H1 (cell line): ENCODE measurements at regions not wholly inside any gene's neighbourhood (a gene's known extent, or its start where the extent isn't known, plus 50 kb on each side); places are given as distances from the start of the nearest gene placed in this dataset.

Experiments used
- CTCF ChIA-PET: fragments of 300-600 bp; sonication (Branson Sonifier 250); formaldehyde crosslinking; loops from one replicate; lab custom pipeline; 2021; ENCODE audit not compliant: partially characterized antibody; lab: Charles Lee
- POLR2A ChIA-PET: fragments of 300-600 bp; sonication (Branson Sonifier 250); formaldehyde crosslinking; loops from one replicate; lab custom pipeline; 2021; ENCODE audit warnings: inconsistent platforms; ENCODE audit not compliant: partially characterized antibody; lab: Charles Lee
- DNase-seq, 2 experiments: peaks; one replicate each; pipeline versions ENCODE4 v3.0.0 to v3.0.0-alpha.2; 2010 to 2022; ENCODE audit warnings: low spot score in 2 of 2, low read depth in 1 of 2, mixed read lengths in 1 of 2
- FAIRE-seq: peaks from 2 replicates; lab custom pipeline; 2011; peaks lifted over from hg19 to GRCh38; lab: Jason Lieb, UNC
- H2AFZ ChIP-seq: 2 replicates; pipeline ENCODE4 v1.8.1; 2012; ENCODE audit warnings: low read length, inconsistent platforms
- H2AK5ac ChIP-seq: 2 replicates; pipeline ENCODE4 v1.6.1; 2013; ENCODE audit warnings: low read depth, low read length
- H2BK120ac ChIP-seq: replicated peaks from 2 replicates; pipeline ENCODE3; 2013; ENCODE audit warnings: low read depth, low read length, inconsistent platforms
- H2BK12ac ChIP-seq: 2 replicates; pipeline ENCODE4 v1.6.1; 2013; ENCODE audit warnings: low read depth, low read length
- H2BK15ac ChIP-seq: 2 replicates; pipeline ENCODE4 v1.6.1; 2013; ENCODE audit warnings: low read length
- H2BK20ac ChIP-seq: 2 replicates; pipeline ENCODE4 v1.6.1; 2013; ENCODE audit warnings: low read length
- H2BK5ac ChIP-seq: 2 replicates; pipeline ENCODE4 v1.6.1; 2013; ENCODE audit warnings: low read depth, low read length
- H3K14ac ChIP-seq: 2 replicates; pipeline ENCODE4 v1.6.1; 2013; ENCODE audit warnings: inconsistent platforms; ENCODE audit not compliant: insufficient read length
- H3K18ac ChIP-seq: 2 replicates; pipeline ENCODE4 v1.6.1; 2013; ENCODE audit warnings: low read length; ENCODE audit errors: extremely low read depth
- H3K23ac ChIP-seq: 2 replicates; pipeline ENCODE4 v1.6.1; 2013; ENCODE audit warnings: inconsistent platforms; ENCODE audit not compliant: insufficient read length
- H3K23me2 ChIP-seq: 2 replicates; pipeline ENCODE4 v1.6.1; 2013; ENCODE audit warnings: low read depth, low read length
- H3K27ac ChIP-seq: 2 replicates; pipeline ENCODE4 v1.6.1; 2011; ENCODE audit warnings: low read depth, low read length, inconsistent platforms
- H3K27me3 ChIP-seq, 4 experiments: replicated peaks in 1 of 4; 1 replicate in 1 of 4; 2 replicates in 3 of 4; pipeline versions ENCODE4 v1.6.1 to v1.8.1; 2011 to 2013; ENCODE audit warnings: low read length in 3 of 4, mild to moderate bottlenecking in 3 of 4, inconsistent platforms in 2 of 4, mixed read lengths in 2 of 4, moderate library complexity in 1 of 4; ENCODE audit not compliant: control insufficient read depth in 3 of 4, insufficient read depth in 3 of 4; ENCODE audit errors: extremely low read depth in 1 of 4
- H3K36me3 ChIP-seq, 4 experiments: 2 replicates each; pipeline versions ENCODE4 v1.6.1 to v1.8.1; 2011 to 2013; ENCODE audit warnings: mild to moderate bottlenecking in 4 of 4, low read length in 3 of 4, moderate library complexity in 2 of 4, control low read depth in 1 of 4, inconsistent platforms in 1 of 4; ENCODE audit not compliant: insufficient read depth in 4 of 4, control insufficient read depth in 2 of 4
- H3K4ac ChIP-seq: replicated peaks from 2 replicates; pipeline ENCODE3; 2013; ENCODE audit warnings: low read length, low read depth, mixed read lengths, inconsistent platforms; ENCODE audit not compliant: insufficient read length
- H3K4me1 ChIP-seq, 4 experiments: replicated peaks in 1 of 4; 1 replicate in 1 of 4; 2 replicates in 3 of 4; pipeline versions ENCODE4 v1.6.1 to v1.8.1; 2011 to 2013; ENCODE audit warnings: low read length in 3 of 4, inconsistent platforms in 2 of 4, mixed read lengths in 1 of 4; ENCODE audit not compliant: insufficient read depth in 4 of 4, control insufficient read depth in 3 of 4
- H3K4me2 ChIP-seq, 2 experiments: 2 replicates each; pipeline versions ENCODE4 v1.6.1 to v1.8.1; 2011 to 2013; ENCODE audit warnings: low read depth in 2 of 2, low read length in 2 of 2, control low read depth in 1 of 2, inconsistent platforms in 1 of 2, mild to moderate bottlenecking in 1 of 2; ENCODE audit not compliant: insufficient read depth in 1 of 2
- H3K4me3 ChIP-seq, 4 experiments: fragments of 200-600, 300-600 bp in 1 of 4; sonication (generic), shearing (Covaris generic), sonication (Bioruptor Twin) in 1 of 4; 2 replicates each; pipeline versions ENCODE4 v1.5.1 to v1.8.1; 2011 to 2016; ENCODE audit warnings: low read length in 4 of 4, low read depth in 3 of 4, control low read depth in 2 of 4, inconsistent platforms in 2 of 4, mild to moderate bottlenecking in 2 of 4, mixed read lengths in 1 of 4, moderate library complexity in 1 of 4; ENCODE audit not compliant: insufficient read depth in 2 of 4; ENCODE audit errors: extremely low read depth in 1 of 4
- H3K56ac ChIP-seq: replicated peaks from 2 replicates; pipeline ENCODE3; 2013; ENCODE audit warnings: low read depth, mild to moderate bottlenecking, mixed read lengths, low read length, inconsistent platforms; ENCODE audit not compliant: insufficient read length
- H3K79me1 ChIP-seq: 2 replicates; pipeline ENCODE4 v1.6.1; 2013; ENCODE audit warnings: low read depth, low read length, control low read depth
- H3K79me2 ChIP-seq, 2 experiments: 2 replicates each; pipeline versions ENCODE4 v1.6.1 to v1.8.1; 2012 to 2013; ENCODE audit warnings: low read length in 2 of 2, mild to moderate bottlenecking in 2 of 2, inconsistent platforms in 1 of 2; ENCODE audit not compliant: insufficient read depth in 2 of 2, control insufficient read depth in 1 of 2
- H3K9ac ChIP-seq, 4 experiments: replicated peaks in 1 of 4; 1 replicate in 1 of 4; 2 replicates in 3 of 4; pipeline versions ENCODE4 v1.6.1 to v1.8.1; 2011 to 2013; ENCODE audit warnings: low read depth in 3 of 4, low read length in 3 of 4, control low read depth in 2 of 4, mild to moderate bottlenecking in 2 of 4, moderate library complexity in 2 of 4, inconsistent platforms in 1 of 4; ENCODE audit errors: extremely low read depth in 1 of 4
- H3K9me3 ChIP-seq, 2 experiments: 2 replicates each; pipeline versions ENCODE4 v1.6.1 to v1.8.1; 2012 to 2013; ENCODE audit warnings: mild to moderate bottlenecking in 2 of 2, moderate library complexity in 2 of 2, control low read depth in 1 of 2, inconsistent platforms in 1 of 2, low read depth in 1 of 2, low read length in 1 of 2, mixed read lengths in 1 of 2; ENCODE audit not compliant: insufficient read depth in 2 of 2
- H4K20me1 ChIP-seq, 2 experiments: replicated peaks in 1 of 2; 2 replicates each; pipeline versions ENCODE3 to v1.8.1; 2011 to 2013; ENCODE audit warnings: inconsistent platforms in 2 of 2, low read length in 2 of 2, mild to moderate bottlenecking in 1 of 2; ENCODE audit not compliant: insufficient read depth in 2 of 2, control insufficient read depth in 1 of 2
- H4K5ac ChIP-seq: 2 replicates; pipeline ENCODE4 v1.6.1; 2013; ENCODE audit warnings: low read length, low read depth, mixed read lengths, inconsistent platforms; ENCODE audit not compliant: insufficient read length
- H4K8ac ChIP-seq: 2 replicates; pipeline ENCODE4 v1.8.0; 2013; ENCODE audit warnings: mild to moderate bottlenecking, moderate library complexity, low read length, inconsistent platforms; ENCODE audit not compliant: insufficient read depth; ENCODE audit errors: extremely low read depth
- H4K91ac ChIP-seq: replicated peaks from 2 replicates; pipeline ENCODE3; 2013; ENCODE audit warnings: low read length, mixed read lengths, inconsistent platforms; ENCODE audit not compliant: insufficient read length
- CBX5 ChIP-seq: fragments of 300-800, 300-1000 bp; sonication (generic); IDR thresholded peaks from 2 replicates; pipeline ENCODE4 v1.7.1; 2016; ENCODE audit warnings: antibody characterized with exemption, low read length, low read depth
- CBX8 ChIP-seq: fragments of 300-800, 300-1000 bp; sonication (generic); IDR thresholded peaks from 2 replicates; pipeline ENCODE4 v1.7.1; 2016; ENCODE audit warnings: low read depth, low read length, borderline replicate concordance
- CREB1 ChIP-seq: IDR thresholded peaks from 2 replicates; pipeline ENCODE4 v1.6.1; 2012; ENCODE audit warnings: inconsistent platforms
- HDAC2 ChIP-seq, 2 experiments: fragments of 300-600 bp in 1 of 2; sonication (generic) in 1 of 2; IDR thresholded peaks; 2 replicates each; pipeline ENCODE4 v1.6.1; 2011 to 2012; ENCODE audit warnings: low read depth in 2 of 2, low read length in 2 of 2, mild to moderate bottlenecking in 2 of 2, moderate library complexity in 2 of 2, borderline replicate concordance in 1 of 2, inconsistent platforms in 1 of 2
- POLR2A ChIP-seq, 2 experiments: IDR thresholded peaks; 1 replicate in 1 of 2; 2 replicates in 1 of 2; pipeline ENCODE4 v1.6.1; 2011; ENCODE audit warnings: low read depth in 2 of 2, low read length in 2 of 2, mild to moderate bottlenecking in 2 of 2; ENCODE audit errors: control extremely low read depth in 1 of 2
- RBBP5 ChIP-seq: IDR thresholded peaks from 2 replicates; pipeline ENCODE4 v1.7.1; 2012; ENCODE audit warnings: low read depth, mild to moderate bottlenecking, inconsistent platforms, low read length, moderate library complexity, borderline replicate concordance
- RFX5 ChIP-seq: IDR thresholded peaks from 2 replicates; pipeline ENCODE4 v1.6.1; 2011; ENCODE audit warnings: low read depth, low read length, improper control_type of control experiment, borderline replicate concordance
- SIRT6 ChIP-seq: IDR thresholded peaks from one replicate; pipeline ENCODE4 v1.7.1; 2012; ENCODE audit warnings: low read length, inconsistent platforms
- SIX5 ChIP-seq: IDR thresholded peaks from 2 replicates; pipeline ENCODE4 v1.6.1; 2011; ENCODE audit warnings: mild to moderate bottlenecking, low read depth, low read length
- TAF7 ChIP-seq: optimal IDR thresholded peaks from 2 replicates; pipeline ENCODE3; 2011; ENCODE audit warnings: low read depth, mild to moderate bottlenecking, inconsistent platforms, low read length, moderate library complexity, borderline replicate concordance
- WGBS, 2 experiments: shearing (Covaris generic) in 1 of 2; methylation state at CpG; one replicate each; pipeline versions ENCODE4 v1.1.6 to v1.1.7; 2013 to 2015; ENCODE audit warnings: low lambda C conversion rate in 2 of 2, mixed read lengths in 2 of 2, inconsistent platforms in 1 of 2, low coverage in 1 of 2, missing lambda C conversion rate in 1 of 2; ENCODE audit not compliant: insufficient replicate concordance in 2 of 2, insufficient coverage in 1 of 2, insufficient read length in 1 of 2; ENCODE audit errors: extremely low coverage in 1 of 2, missing lambda C conversion rate in 1 of 2; 5-methylcytosine and 5-hydroxymethylcytosine counted together

DNA sequence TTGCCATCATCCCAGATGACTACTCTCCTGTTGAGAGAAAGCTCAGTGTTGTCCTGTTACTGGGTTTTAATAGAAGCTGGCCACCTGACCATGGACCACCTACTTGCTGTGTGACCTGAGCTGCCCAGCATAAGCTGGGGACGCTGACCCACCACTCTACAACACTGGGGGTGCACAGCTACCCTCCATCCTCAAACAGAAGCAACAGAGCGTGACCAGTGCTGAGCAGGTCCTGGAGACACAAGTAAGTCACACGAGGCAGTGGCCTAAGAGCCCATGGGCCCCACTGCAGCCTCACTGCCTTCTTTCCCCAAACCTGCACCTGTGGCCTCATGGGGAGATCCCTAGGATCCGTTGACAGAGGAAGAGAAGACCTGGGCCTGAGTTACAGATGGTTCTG, 198.6 kb upstream of the ADARB2 start:
- H3K23ac ChIP-seq = no peak overlapping the region
- no peaks in the 10 kb centered on the region for H3K79me1 ChIP-seq
- H3K4me2 ChIP-seq = no peak overlapping the region
- POLR2A ChIA-PET = no interaction called here
- H4K5ac ChIP-seq = no peak overlapping the region
- no peaks in the 10 kb centered on the region for H3K36me3 ChIP-seq
- H3K4ac ChIP-seq = no peak overlapping the region
- H2BK5ac ChIP-seq = no peak overlapping the region
- H3K56ac ChIP-seq = no peak overlapping the region
- no peak overlapping the region for H2BK20ac ChIP-seq
- H3K9me3 ChIP-seq = no peaks in the 10 kb centered on the region
- no peak overlapping the region for H3K14ac ChIP-seq
- peaks cover 0 to 4% (median 1%) of the 10 kb centered on the region in 4 experiments; a peak in 1 of 7 replicates for H3K4me1 ChIP-seq
- no peak overlapping the region for H2BK15ac ChIP-seq
- no peak overlapping the region for H3K18ac ChIP-seq
- H3K27ac ChIP-seq = no peak overlapping the region
- DNase-seq (no peak), FAIRE-seq (no peak)
- no peak for TF ChIP-seq POLR2A (IDR thresholded peaks at IDR 0.05; ENCODE audit: control extremely low read depth in 1 of 2, low read depth in 2 of 2, low read length in 2 of 2)
- no peak for TF ChIP-seq SIRT6
- TF ChIP-seq TAF7 = no peak
- TF ChIP-seq SIX5 = no peak
- no peak for TF ChIP-seq HDAC2 (IDR thresholded peaks at IDR 0.05; ENCODE audit: borderline replicate concordance in 1 of 2, low read depth in 2 of 2, low read length in 2 of 2)
- TF ChIP-seq RFX5 = no peak
- no peak for TF ChIP-seq RBBP5
- TF ChIP-seq CBX8 = no peak
- TF ChIP-seq CREB1 = no peak
- TF ChIP-seq CBX5 = no peak
- H2AFZ ChIP-seq = no peak overlapping the region
- CTCF ChIA-PET = interaction anchor here (1.0 to 1.2 kb wide), 3 partner anchors 215 to 515 kb away, joined by 3 read pairs; no protein-coding TSS in a partner anchor
- no peaks in the 10 kb centered on the region for H3K27me3 ChIP-seq
- no peak overlapping the region for H2BK120ac ChIP-seq
- H4K8ac ChIP-seq = no peak overlapping the region
- no peak overlapping the region for H2AK5ac ChIP-seq
- no peak overlapping the region for H2BK12ac ChIP-seq
- H4K20me1 ChIP-seq = no peaks in the 10 kb centered on the region
- no peaks in the 10 kb centered on the region for H3K79me2 ChIP-seq
- no peak overlapping the region for H4K91ac ChIP-seq
- H3K4me3 ChIP-seq = no peak overlapping the region
- no peak overlapping the region for H3K9ac ChIP-seq
- H3K23me2 ChIP-seq = no peaks in the 10 kb centered on the region
- WGBS, 2 experiments = 86% methylated on average over 4 of the region's 4 CpGs; no CpG with 5 or more reads in 1 of the 2 experiments
